ENCODE measurements at regions not wholly inside any gene's neighbourhood (a gene's known extent, or its start where the extent isn't known, plus 50 kb on each side); places are given as distances from the start of the nearest gene placed in this dataset.

- in situ Hi-C loops (cut with HindIII; ENCODE audit: low pct_unique_long_range_greater_than_20kb, low sequenced_read_pairs): no loop called here
- no peak for DNase-seq (ENCODE audit: low read depth)
Measured at GRCh38 chr6:44582930-44583329, 195.4 kb downstream of the CDC5L start.

DNA sequence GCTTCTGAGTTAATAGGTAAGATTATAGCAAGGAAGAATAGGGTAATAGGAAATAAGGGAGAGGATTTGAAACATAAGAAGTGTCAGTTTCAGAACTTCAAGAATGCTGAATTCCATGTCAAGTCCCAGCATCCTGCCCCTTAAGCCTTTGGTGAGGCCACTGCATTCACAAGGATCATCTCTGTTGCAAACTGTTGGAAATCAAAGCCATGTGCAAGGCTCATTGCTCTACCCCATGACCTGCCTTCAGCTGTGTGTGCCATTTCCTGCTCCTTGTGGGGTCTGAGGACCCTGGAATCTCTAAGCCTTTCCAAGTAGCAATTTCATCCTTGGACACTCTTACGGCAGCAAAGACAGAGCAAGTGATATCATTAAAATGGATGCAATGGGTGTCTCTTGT lies 203.0 kb downstream of the CDC5L start:
- in situ Hi-C loops (cut with HindIII; ENCODE audit: low pct_unique_long_range_greater_than_20kb, low sequenced_read_pairs): no loop called here
- no peak for DNase-seq (ENCODE audit: low read depth)

GRCh38 chr6:44593539-44593944 lies 206.0 kb downstream of the CDC5L start:
- in situ Hi-C loops (cut with HindIII; ENCODE audit: low pct_unique_long_range_greater_than_20kb, low sequenced_read_pairs): no loop called here

GRCh38 chr6:44594481-44594880 lies 207.0 kb downstream of the CDC5L start:
- in situ Hi-C loops (cut with HindIII; ENCODE audit: low pct_unique_long_range_greater_than_20kb, low sequenced_read_pairs): no loop called here
- DNase-seq (ENCODE audit: low read depth): no peak

More at GRCh38 chr6:44593539-44593944, 206.0 kb downstream of the CDC5L start:
- DNase-seq (ENCODE audit: low read depth): peak; percentile 14

- in situ Hi-C loops (cut with HindIII; ENCODE audit: low pct_unique_long_range_greater_than_20kb, low sequenced_read_pairs): no loop called here
- no peak for DNase-seq (ENCODE audit: low read depth)
Measured at GRCh38 chr6:44598679-44599078, 211.2 kb downstream of the CDC5L start.

DNA sequence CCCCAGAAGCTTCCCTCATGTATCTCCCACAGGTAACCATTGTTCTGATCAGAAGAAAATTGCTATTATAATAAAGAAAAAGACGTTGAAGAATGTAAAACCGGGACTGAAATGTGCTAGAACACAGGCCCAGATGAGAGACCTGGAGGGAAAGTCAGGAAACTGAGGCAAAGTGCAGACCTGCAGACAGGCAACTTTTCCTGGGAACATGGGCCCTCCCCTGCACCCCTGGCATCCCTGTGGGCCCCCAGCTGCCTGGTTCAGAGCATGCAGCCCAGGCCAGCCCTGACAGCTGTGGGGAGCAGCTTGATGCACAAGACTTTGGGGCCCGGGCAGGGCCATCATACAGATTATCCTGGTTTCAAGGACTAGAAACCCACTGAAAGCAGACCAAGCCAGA lies 212.2 kb downstream of the CDC5L start:
- no peak for DNase-seq (ENCODE audit: low read depth)
- in situ Hi-C loops (cut with HindIII; ENCODE audit: low pct_unique_long_range_greater_than_20kb, low sequenced_read_pairs): no loop called here

DNA sequence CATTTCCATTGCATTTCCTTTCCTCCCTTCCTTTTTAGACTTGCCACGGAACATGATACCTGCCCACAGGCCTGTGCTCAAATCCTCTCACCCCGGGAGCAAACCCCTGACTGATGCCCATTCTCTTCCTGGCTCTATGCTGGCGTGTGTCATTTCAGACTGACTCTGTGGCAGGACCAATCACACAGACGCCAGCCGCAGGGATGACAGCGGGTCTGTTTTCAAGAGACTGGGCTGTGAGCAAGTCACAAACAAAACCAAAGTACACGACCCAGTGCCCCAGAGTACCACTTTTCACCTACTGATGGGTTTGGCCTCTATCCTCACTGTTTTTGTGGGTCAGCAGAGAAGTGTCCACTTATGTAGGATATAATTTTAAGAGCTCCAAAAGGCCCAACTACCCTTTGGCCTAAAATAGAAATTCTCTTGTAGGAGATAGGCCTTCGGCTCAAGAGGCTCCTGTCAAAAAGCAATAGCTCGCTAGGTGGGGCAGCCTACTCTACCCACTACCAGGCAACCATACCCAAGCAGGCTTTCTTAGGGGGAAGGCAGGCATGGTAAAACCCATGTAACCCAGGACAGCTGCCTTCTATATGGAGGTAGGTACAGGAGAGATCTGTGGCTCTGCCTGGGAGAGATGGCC lies 215.7 kb downstream of the CDC5L start:
- DNase-seq (ENCODE audit: low read depth): no peak
- in situ Hi-C loops (cut with HindIII; ENCODE audit: low pct_unique_long_range_greater_than_20kb, low sequenced_read_pairs): no loop called here

DNA sequence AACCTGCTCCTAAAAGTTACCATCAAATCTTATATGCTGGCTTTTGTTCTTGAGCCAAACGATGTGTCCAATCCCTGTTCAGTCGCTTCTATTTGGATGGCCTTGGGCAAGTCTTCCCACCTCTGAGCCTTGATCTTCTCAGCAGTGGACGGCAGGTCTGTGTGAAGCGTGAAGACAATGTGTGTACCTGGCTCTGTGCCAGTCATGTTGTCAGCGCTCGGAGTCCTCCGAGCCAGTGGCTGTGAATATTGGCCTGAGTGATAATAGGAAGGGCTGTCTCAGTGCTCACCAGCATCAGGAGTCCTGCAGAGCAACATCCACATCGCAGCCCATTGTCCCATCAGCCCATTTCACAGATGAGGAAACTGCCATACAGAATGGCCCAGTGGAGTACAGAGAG lies 219.0 kb downstream of the CDC5L start:
- in situ Hi-C loops (cut with HindIII; ENCODE audit: low pct_unique_long_range_greater_than_20kb, low sequenced_read_pairs): no loop called here
- no peak for DNase-seq (ENCODE audit: low read depth)

GRCh38 chr6:44606976-44607375 lies 219.5 kb downstream of the CDC5L start:
- no peak for DNase-seq (ENCODE audit: low read depth)
- in situ Hi-C loops (cut with HindIII; ENCODE audit: low pct_unique_long_range_greater_than_20kb, low sequenced_read_pairs): no loop called here

- no peak for DNase-seq (ENCODE audit: low read depth)
- in situ Hi-C loops (cut with HindIII; ENCODE audit: low pct_unique_long_range_greater_than_20kb, low sequenced_read_pairs): no loop called here
Measured at GRCh38 chr6:44608175-44608574, 220.7 kb downstream of the CDC5L start.

DNA sequence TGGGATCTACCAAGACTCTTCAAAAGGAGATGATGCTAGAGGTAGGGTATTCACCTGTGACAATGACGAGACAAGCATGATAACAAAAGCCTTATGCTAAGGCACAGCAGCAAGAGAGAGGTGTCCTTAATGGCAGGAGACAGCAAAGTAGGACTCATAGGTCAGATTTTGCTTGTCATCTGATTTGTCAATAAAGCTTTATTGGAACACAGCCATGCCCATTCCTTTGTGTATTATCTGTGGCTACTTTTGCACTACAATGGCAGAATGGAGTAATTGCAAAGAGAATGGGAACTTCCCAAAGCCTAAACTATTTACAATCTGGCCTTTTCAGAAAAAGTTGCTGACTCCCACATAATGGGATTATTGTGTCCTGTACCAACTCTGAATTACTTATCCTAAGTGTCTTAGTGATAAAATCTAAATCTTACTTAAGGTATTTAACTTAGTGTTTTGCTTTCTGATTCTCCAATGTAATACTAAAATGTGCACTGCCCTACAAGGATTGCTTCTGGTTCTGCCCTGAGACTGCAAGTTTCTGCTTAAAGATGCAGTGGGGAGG lies 221.6 kb downstream of the CDC5L start:
- DNase-seq (ENCODE audit: low read depth): no peak
- in situ Hi-C loops (cut with HindIII; ENCODE audit: low pct_unique_long_range_greater_than_20kb, low sequenced_read_pairs): no loop called here

- in situ Hi-C loops (cut with HindIII; ENCODE audit: low pct_unique_long_range_greater_than_20kb, low sequenced_read_pairs): no loop called here
Measured at GRCh38 chr6:44614396-44614795, 226.9 kb downstream of the CDC5L start.

DNA sequence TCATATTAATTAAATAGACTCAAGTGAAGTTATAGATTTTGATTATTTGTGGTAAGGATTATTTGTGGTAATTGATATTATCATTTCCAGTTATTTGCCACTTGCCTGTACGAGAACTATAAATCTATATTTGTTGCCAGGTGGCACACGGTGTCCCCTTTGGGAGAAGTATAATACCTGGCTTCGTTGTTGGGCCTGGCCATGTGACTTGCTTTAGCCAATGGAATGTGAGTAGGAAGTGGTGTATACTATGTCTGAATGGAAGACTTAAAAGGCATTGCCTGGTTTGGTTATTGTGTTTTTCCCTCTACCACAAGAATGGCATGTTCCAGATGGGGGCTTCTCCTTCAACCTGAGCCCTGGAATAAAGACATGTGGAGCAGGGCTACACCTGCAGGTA lies 228.1 kb downstream of the CDC5L start:
- no peak for DNase-seq (ENCODE audit: low read depth)
- in situ Hi-C loops (cut with HindIII; ENCODE audit: low pct_unique_long_range_greater_than_20kb, low sequenced_read_pairs): no loop called here

More at GRCh38 chr6:44614396-44614795, 226.9 kb downstream of the CDC5L start:
- no peak for DNase-seq (ENCODE audit: low read depth)

- in situ Hi-C loops (cut with HindIII; ENCODE audit: low pct_unique_long_range_greater_than_20kb, low sequenced_read_pairs): no loop called here
- DNase-seq (ENCODE audit: low read depth): no peak
Measured at GRCh38 chr6:44617416-44617815, 229.9 kb downstream of the CDC5L start.

DNA sequence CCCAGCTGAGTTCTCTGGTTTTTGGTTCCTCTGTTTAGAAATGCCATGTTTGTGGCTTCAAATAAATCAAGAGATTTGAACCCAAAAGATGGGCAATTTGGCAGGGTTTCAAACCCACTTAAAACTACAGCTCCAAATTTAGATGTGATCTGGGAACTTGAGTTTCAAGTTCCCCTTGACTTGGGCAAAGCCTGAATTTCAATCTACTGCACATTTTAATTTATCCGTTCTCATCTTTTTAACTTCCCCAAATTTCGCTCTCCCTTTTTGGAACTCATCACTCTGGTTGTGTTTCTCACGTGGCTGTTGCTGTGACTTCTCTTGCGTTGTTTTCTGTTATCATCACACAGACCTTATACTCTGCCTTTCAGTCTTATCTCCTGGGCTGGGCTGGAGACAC lies 230.9 kb downstream of the CDC5L start:
- in situ Hi-C loops (cut with HindIII; ENCODE audit: low pct_unique_long_range_greater_than_20kb, low sequenced_read_pairs): no loop called here

GRCh38 chr6:44620922-44621321 lies 233.4 kb downstream of the CDC5L start:
- no peak for DNase-seq (ENCODE audit: low read depth)
- in situ Hi-C loops (cut with HindIII; ENCODE audit: low pct_unique_long_range_greater_than_20kb, low sequenced_read_pairs): no loop called here

More for the DNA sequence above, 230.9 kb downstream of the CDC5L start:
- no peak for DNase-seq (ENCODE audit: low read depth)

GRCh38 chr6:44621846-44622245 lies 234.3 kb downstream of the CDC5L start:
- no peak for DNase-seq (ENCODE audit: low read depth)
- in situ Hi-C loops (cut with HindIII; ENCODE audit: low pct_unique_long_range_greater_than_20kb, low sequenced_read_pairs): no loop called here

- in situ Hi-C loops (cut with HindIII; ENCODE audit: low pct_unique_long_range_greater_than_20kb, low sequenced_read_pairs): no loop called here
- DNase-seq (ENCODE audit: low read depth): no peak
Measured at GRCh38 chr6:44622555-44622954, 235.0 kb downstream of the CDC5L start.

DNA sequence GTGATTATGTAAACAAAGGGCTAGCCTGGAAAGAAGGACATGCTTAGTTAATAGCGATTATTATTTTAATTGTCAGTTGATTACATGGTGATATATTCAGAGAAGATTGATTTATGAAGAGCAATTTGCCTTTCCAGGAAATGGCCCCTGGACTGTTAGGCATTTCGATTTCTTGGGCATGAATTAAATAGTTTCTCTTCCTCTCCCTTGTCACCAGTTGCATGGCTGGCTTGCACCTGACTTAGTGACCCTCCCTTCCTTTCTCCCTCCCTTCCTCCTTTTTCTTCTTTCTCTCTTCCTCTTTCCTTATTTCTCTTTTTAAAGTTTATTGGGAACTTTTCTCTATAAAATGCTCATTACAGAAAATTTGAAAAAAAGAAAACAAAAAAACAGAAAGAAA lies 235.4 kb downstream of the CDC5L start:
- in situ Hi-C loops (cut with HindIII; ENCODE audit: low pct_unique_long_range_greater_than_20kb, low sequenced_read_pairs): no loop called here
- no peak for DNase-seq (ENCODE audit: low read depth)

GRCh38 chr6:44624226-44624625 lies 236.7 kb downstream of the CDC5L start:
- in situ Hi-C loops (cut with HindIII; ENCODE audit: low pct_unique_long_range_greater_than_20kb, low sequenced_read_pairs): no loop called here
- no peak for DNase-seq (ENCODE audit: low read depth)

Measured in Caki2 (cell line).